HepG2 (cell line): ENCODE measurements at regions not wholly inside any gene's neighbourhood (a gene's known extent, or its start where the extent isn't known, plus 50 kb on each side); places are given as distances from the start of the nearest gene placed in this dataset.

ENCODE experiments used
- AKNA ChIP-seq: sonication (generic); formaldehyde crosslinking; IDR thresholded peaks from 2 replicates; pipeline ENCODE4 v1.4.0; 2020; ENCODE audit warnings: missing genetic modification reagents, borderline replicate concordance
- ATF1 ChIP-seq: IDR thresholded peaks from 2 replicates; pipeline ENCODE4 v1.6.1; 2016; ENCODE audit warnings: mild to moderate bottlenecking, control low read depth
- CTCF ChIP-seq: sonication (generic); formaldehyde crosslinking; IDR thresholded peaks from 2 replicates; pipeline ENCODE4 v1.5.0; 2020; ENCODE audit warnings: mild to moderate bottlenecking, missing genetic modification reagents, moderate library complexity
- EZH2 ChIP-seq: conservative IDR thresholded peaks from 2 replicates; pipeline ENCODE4 v1.6.1; 2012; ENCODE audit warnings: mild to moderate bottlenecking, low read depth, low read length, moderate library complexity
- GATAD2A ChIP-seq: IDR thresholded peaks from 2 replicates; pipeline ENCODE4 v1.6.1; 2016
- MBNL3 ChIP-seq: fragments of 250-450 bp; sonication (Bioruptor Pico); conservative IDR thresholded peaks from 2 replicates; pipeline ENCODE4 v1.8.0; 2022; ENCODE audit warnings: mild to moderate bottlenecking, inconsistent platforms
- SMAD3 ChIP-seq: sonication (generic); formaldehyde crosslinking; IDR thresholded peaks from 2 replicates; pipeline ENCODE4 v1.4.0; 2020; ENCODE audit warnings: missing genetic modification reagents
- TRAFD1 ChIP-seq: sonication (generic); formaldehyde crosslinking; IDR thresholded peaks from 2 replicates; pipeline ENCODE4 v1.5.1; 2020; ENCODE audit warnings: missing genetic modification reagents, mild to moderate bottlenecking, borderline replicate concordance
- ZFP82 ChIP-seq: sonication (generic); formaldehyde crosslinking; IDR thresholded peaks from 2 replicates; pipeline ENCODE4 v1.5.1; 2020; ENCODE audit warnings: mild to moderate bottlenecking, missing genetic modification reagents, borderline replicate concordance
- ZNF121 ChIP-seq: sonication (generic); formaldehyde crosslinking; IDR thresholded peaks from 2 replicates; pipeline ENCODE4 v1.5.0; 2020; ENCODE audit warnings: mild to moderate bottlenecking, missing genetic modification reagents
- ZNF543 ChIP-seq: sonication (generic); formaldehyde crosslinking; IDR thresholded peaks from 2 replicates; pipeline ENCODE4 v1.4.0; 2020; ENCODE audit warnings: mild to moderate bottlenecking, missing genetic modification reagents

GRCh38 chr10:125543796-125544195 lies 139.2 kb downstream of the TEX36 start:
- TF ChIP-seq TRAFD1 (CRISPR knock-in tag) (no peak), GATAD2A (CRISPR knock-in tag) (no peak), EZH2 (no peak), AKNA (CRISPR knock-in tag) (no peak), ATF1 (no peak), SMAD3 (CRISPR knock-in tag) (no peak), ZNF121 (CRISPR knock-in tag) (no peak), CTCF (CRISPR knock-in tag) (no peak), ZNF543 (CRISPR knock-in tag) (no peak), ZFP82 (no peak), MBNL3 (CRISPR knock-in tag) (no peak)
